Neural cell (in vitro differentiated cells): ENCODE measurements at regions not wholly inside any gene's neighbourhood (a gene's known extent, or its start where the extent isn't known, plus 50 kb on each side); places are given as distances from the start of the nearest gene placed in this dataset.

Experiments
- H2AFZ ChIP-seq: fragments of 200-600, 300-800 bp; sonication (generic), shearing (Covaris generic); 2 replicates; pipeline ENCODE4 v1.6.0; 2014; ENCODE audit warnings: low read depth, mild to moderate bottlenecking, antibody characterized with exemption, low read length, moderate library complexity
- H3F3A ChIP-seq: fragments of 200-600 bp; shearing (Covaris generic); 2 replicates; pipeline ENCODE4 v1.6.1; 2016; ENCODE audit warnings: mild to moderate bottlenecking, moderate library complexity, mixed read lengths, antibody characterized with exemption, low read length; ENCODE audit not compliant: insufficient read depth, poor library complexity, severe bottlenecking
- H3K27ac ChIP-seq: fragments of 200-600, 300-800 bp; sonication (generic), shearing (Covaris generic); 2 replicates; pipeline ENCODE4 v1.5.1; 2014; ENCODE audit warnings: mild to moderate bottlenecking, low read length, moderate library complexity
- H3K27me3 ChIP-seq: fragments of 300-800, 200-600 bp; sonication (generic), shearing (Covaris generic); 2 replicates; pipeline ENCODE4 v1.6.0; 2014; ENCODE audit warnings: mild to moderate bottlenecking, low read depth, low read length, moderate library complexity; ENCODE audit not compliant: insufficient read depth
- H3K36me3 ChIP-seq: fragments of 300-800, 200-600 bp; sonication (generic), shearing (Covaris generic); 2 replicates; pipeline ENCODE4 v1.5.1; 2014; ENCODE audit warnings: mild to moderate bottlenecking, antibody characterized with exemption, low read length, moderate library complexity; ENCODE audit not compliant: insufficient read depth
- H3K4me2 ChIP-seq: fragments of 300-800, 200-600 bp; sonication (generic), shearing (Covaris generic); 2 replicates; pipeline ENCODE4 v1.6.0; 2014; ENCODE audit warnings: mild to moderate bottlenecking, low read length
- H3K4me3 ChIP-seq: fragments of 300-800, 200-600 bp; sonication (generic), shearing (Covaris generic); 2 replicates; pipeline ENCODE4 v1.5.1; 2014; ENCODE audit warnings: mild to moderate bottlenecking, low read length, moderate library complexity
- H3K79me2 ChIP-seq: fragments of 200-600 bp; shearing (Covaris generic); replicated peaks from 2 replicates; pipeline ENCODE4 v1.6.0; 2014; ENCODE audit warnings: mild to moderate bottlenecking, low read length, moderate library complexity; ENCODE audit not compliant: insufficient read depth
- H3K9ac ChIP-seq: fragments of 300-800, 200-600 bp; sonication (generic), shearing (Covaris generic); 2 replicates; pipeline ENCODE4 v1.6.1; 2016; ENCODE audit warnings: mild to moderate bottlenecking, low read length, mixed read lengths
- H3K9me2 ChIP-seq: fragments of 200-600 bp; shearing (Covaris generic); 2 replicates; pipeline ENCODE4 v1.6.1; 2016; ENCODE audit warnings: mild to moderate bottlenecking, low read length, mixed read lengths; ENCODE audit not compliant: insufficient read depth
- H3K9me3 ChIP-seq: fragments of 200-600, 300-800 bp; sonication (generic), shearing (Covaris generic); 2 replicates; pipeline ENCODE4 v1.6.1; 2016; ENCODE audit warnings: mild to moderate bottlenecking, mixed run types, low read length, moderate library complexity, mixed read lengths
- H4K20me1 ChIP-seq: fragments of 200-600 bp; shearing (Covaris generic); 2 replicates; pipeline ENCODE4 v1.6.1; 2016; ENCODE audit warnings: mild to moderate bottlenecking, mixed run types; ENCODE audit not compliant: insufficient read depth
- CTCF ChIP-seq: fragments of 450-650 bp; IDR thresholded peaks from 2 replicates; pipeline ENCODE4 v1.5.1; 2014; ENCODE audit warnings: antibody characterized with exemption, mild to moderate bottlenecking, moderate library complexity; ENCODE audit not compliant: poor library complexity, severe bottlenecking
- MXI1 ChIP-seq: fragments of 450-650 bp; conservative IDR thresholded peaks from 2 replicates; pipeline ENCODE4 v1.6.1; 2014; ENCODE audit warnings: antibody characterized with exemption, mild to moderate bottlenecking; ENCODE audit not compliant: poor library complexity, severe bottlenecking
- POLR2AphosphoS5 ChIP-seq: IDR thresholded peaks from 2 replicates; pipeline ENCODE4 v1.6.1; 2012
- RAD21 ChIP-seq: fragments of 450-650 bp; conservative IDR thresholded peaks from 2 replicates; pipeline ENCODE4 v1.6.1; 2014; ENCODE audit warnings: antibody characterized with exemption, mild to moderate bottlenecking, moderate library complexity
- REST ChIP-seq: IDR thresholded peaks from 2 replicates; pipeline ENCODE4 v1.6.1; 2012; ENCODE audit warnings: borderline replicate concordance
- SMC3 ChIP-seq: fragments of 450-650 bp; conservative IDR thresholded peaks from 2 replicates; pipeline ENCODE4 v1.6.1; 2014; ENCODE audit warnings: antibody characterized with exemption, mild to moderate bottlenecking, moderate library complexity; ENCODE audit not compliant: poor library complexity
- TAF1 ChIP-seq: IDR thresholded peaks from 2 replicates; pipeline ENCODE4 v1.6.1; 2012; ENCODE audit warnings: low read depth

- TF ChIP-seq REST = no peak
- no peak for TF ChIP-seq POLR2AphosphoS5
- no peak for TF ChIP-seq MXI1
These were observed 142.6 kb upstream of the LEF1 start (continued) for GRCh38 chr4:108311313-108311712.

- H2AFZ ChIP-seq = no peak overlapping the region
These were observed 134.9 kb upstream of the LEF1 start for GRCh38 chr4:108303488-108304177.

GRCh38 chr4:108301545-108302251 lies 133.0 kb upstream of the LEF1 start:
- Histone ChIP-seq H3K4me2 (no peak overlapping the region), H3F3A (no peaks in the 10 kb centered on the region), H2AFZ (no peak overlapping the region), H3K79me2 (no peaks in the 10 kb centered on the region), H3K27me3 (no peaks in the 10 kb centered on the region), H4K20me1 (no peaks in the 10 kb centered on the region), H3K9me2 (no peaks in the 10 kb centered on the region), H3K36me3 (no peaks in the 10 kb centered on the region), H3K9me3 (no peaks in the 10 kb centered on the region), H3K27ac (no peak overlapping the region), H3K4me3 (no peak overlapping the region), H3K9ac (no peak overlapping the region)
- TF ChIP-seq SMC3 = no peak

More at GRCh38 chr4:108303488-108304177, 134.9 kb upstream of the LEF1 start:
- H4K20me1 ChIP-seq = no peaks in the 10 kb centered on the region
- no peaks in the 10 kb centered on the region for H3K79me2 ChIP-seq
- no peaks in the 10 kb centered on the region for H3K9me3 ChIP-seq
- H3K27ac ChIP-seq = no peak overlapping the region
- no peak overlapping the region for H3K9ac ChIP-seq
- TF ChIP-seq POLR2AphosphoS5 (no peak), MXI1 (no peak), RAD21 (no peak), CTCF (no peak), TAF1 (no peak), SMC3 (no peak)
- H3K27me3 ChIP-seq = no peaks in the 10 kb centered on the region
- no peak overlapping the region for H3K4me3 ChIP-seq
- no peaks in the 10 kb centered on the region for H3F3A ChIP-seq
- no peaks in the 10 kb centered on the region for H3K9me2 ChIP-seq
- no peaks in the 10 kb centered on the region for H3K36me3 ChIP-seq
- no peak overlapping the region for H3K4me2 ChIP-seq
